HG03175 (cell line): ENCODE measurements at regions not wholly inside any gene's neighbourhood (a gene's known extent, or its start where the extent isn't known, plus 50 kb on each side); places are given as distances from the start of the nearest gene placed in this dataset.
"Not testable (repeated sequence)": the region's sequence is repeated elsewhere in the genome, so short reads cannot be mapped to it uniquely, and the experiment has no call there.

Source experiments
- ATAC-seq: cut with Tn5 transposase; IDR thresholded peaks from one replicate; pipeline ENCODE4 v1.9.1; 2021; ENCODE audit warnings: mild to moderate bottlenecking, moderate library complexity; ENCODE audit not compliant: unreplicated experiment

GRCh38 chr10:85105614-85106255 is 777.3 kb downstream of the CCSER2 start:
- ATAC-seq, result no peak

- no peak for ATAC-seq
Measured at GRCh38 chr10:85111271-85111670, 782.9 kb downstream of the CCSER2 start.

- ATAC-seq, result no peak
Measured at GRCh38 chr10:85124603-85125051, 796.2 kb downstream of the CCSER2 start.

- ATAC-seq, result no peak
Measured at GRCh38 chr10:85137253-85137652, 808.9 kb downstream of the CCSER2 start.

- ATAC-seq, result no peak
Measured at GRCh38 chr10:85138046-85138445, 809.7 kb downstream of the CCSER2 start.

GRCh38 chr10:85139124-85139523 is 810.7 kb downstream of the CCSER2 start:
- ATAC-seq, result no peak

GRCh38 chr10:85141520-85141919 is 813.1 kb downstream of the CCSER2 start:
- ATAC-seq, result not testable (repeated sequence)

- ATAC-seq, result no peak
Measured at GRCh38 chr10:85145966-85146365, 817.6 kb downstream of the CCSER2 start.

GRCh38 chr10:85147346-85148250 is 819.2 kb downstream of the CCSER2 start:
- ATAC-seq, result no peak

- ATAC-seq, result no peak
Measured at GRCh38 chr10:85148693-85149640, 820.6 kb downstream of the CCSER2 start.

- ATAC-seq, result no peak
Measured at GRCh38 chr10:85149766-85150165, 821.4 kb downstream of the CCSER2 start.

GRCh38 chr10:85151506-85151905 is 823.1 kb downstream of the CCSER2 start:
- ATAC-seq, result no peak

GRCh38 chr10:85152496-85152895 is 824.1 kb downstream of the CCSER2 start:
- ATAC-seq, result no peak

- ATAC-seq, result no peak
Measured at GRCh38 chr10:85152911-85153310, 824.5 kb downstream of the CCSER2 start.

GRCh38 chr10:85157206-85157605 is 828.8 kb downstream of the CCSER2 start:
- ATAC-seq, result no peak

- ATAC-seq, result no peak
Measured at GRCh38 chr10:85168243-85168642, 839.9 kb downstream of the CCSER2 start.

- ATAC-seq, result no peak
Measured at GRCh38 chr10:85170026-85170425, 841.6 kb downstream of the CCSER2 start.

GRCh38 chr10:85175635-85176034 is 847.2 kb downstream of the CCSER2 start:
- no peak for ATAC-seq

- no peak for ATAC-seq
Measured at GRCh38 chr10:85177767-85178166, 849.4 kb downstream of the CCSER2 start.

GRCh38 chr10:85187047-85187446 is 858.7 kb downstream of the CCSER2 start:
- ATAC-seq, result no peak
